Stimulated activated CD8-positive, alpha-beta memory T cell treated with anti-CD3 and anti-CD28 coated beads, Interleukin-7, amount 100 ng/mL, for 1 hour (primary cell): ENCODE measurements at regions not wholly inside any gene's neighbourhood (a gene's known extent, or its start where the extent isn't known, plus 50 kb on each side); places are given as distances from the start of the nearest gene placed in this dataset.
"Not testable (repeated sequence)": the region's sequence is repeated elsewhere in the genome, so short reads cannot be mapped to it uniquely, and the experiment has no call there.

Source experiments
- DNase-seq, 2 donors: peaks; one replicate each; pipeline ENCODE4 v3.0.0-alpha.2; 2020; ENCODE audit warnings: low read depth in 2 of 2

GRCh38 chr21:17738176-17738953 is 80.8 kb downstream of the C21orf91 start:
- DNase-seq = no peak

- no peak for DNase-seq
Observed at GRCh38 chr21:17736072-17736471, 83.1 kb downstream of the C21orf91 start.

GRCh38 chr21:17733209-17733608 is 85.9 kb downstream of the C21orf91 start:
- DNase-seq = no peak

GRCh38 chr21:17732306-17732705 is 86.8 kb downstream of the C21orf91 start:
- DNase-seq = no peak

- no peak for DNase-seq
Observed at GRCh38 chr21:17731554-17731953, 87.6 kb downstream of the C21orf91 start.

- DNase-seq = no peak
Observed at GRCh38 chr21:17730782-17731181, 88.4 kb downstream of the C21orf91 start.

- DNase-seq = no peak
Observed at GRCh38 chr21:17729455-17729854, 89.7 kb downstream of the C21orf91 start.

GRCh38 chr21:17727361-17727760 is 91.8 kb downstream of the C21orf91 start:
- DNase-seq = no peak

GRCh38 chr21:17726047-17726829 is 92.9 kb downstream of the C21orf91 start:
- DNase-seq = no peak

- DNase-seq = no peak
Observed at GRCh38 chr21:17725339-17725738, 93.8 kb downstream of the C21orf91 start.

GRCh38 chr21:17712887-17713286 is 100.2 kb upstream of the BTG3 start:
- no peak for DNase-seq

- no peak for DNase-seq
Observed at GRCh38 chr21:17711896-17712295, 99.2 kb upstream of the BTG3 start.

- DNase-seq = no peak
Observed at GRCh38 chr21:17709266-17709611, 96.5 kb upstream of the BTG3 start.

GRCh38 chr21:17708522-17709265 is 96.0 kb upstream of the BTG3 start:
- DNase-seq = no peak

- DNase-seq = no peak
Observed at GRCh38 chr21:17699524-17700189, 87.0 kb upstream of the BTG3 start.

GRCh38 chr21:17697473-17697872 is 84.8 kb upstream of the BTG3 start:
- no peak for DNase-seq

GRCh38 chr21:17694416-17694815 is 81.7 kb upstream of the BTG3 start:
- DNase-seq = not testable (repeated sequence)

GRCh38 chr21:17693801-17694200 is 81.1 kb upstream of the BTG3 start:
- DNase-seq = no peak

GRCh38 chr21:17690078-17690494 is 77.4 kb upstream of the BTG3 start:
- DNase-seq = no peak

- DNase-seq = peak in 1 of 2 donors; percentile 15
Observed at GRCh38 chr21:17688912-17689874, 76.5 kb upstream of the BTG3 start.

- no peak for DNase-seq
Observed at GRCh38 chr21:17682924-17683323, 70.2 kb upstream of the BTG3 start.
